Activated CD8-positive, alpha-beta T cell treated with anti-CD3 and anti-CD28 coated beads, Interleukin-2, amount 10 ng/mL, durations not matched to agents 7 days and 5 days (primary cell): ENCODE measurements at regions not wholly inside any gene's neighbourhood (a gene's known extent, or its start where the extent isn't known, plus 50 kb on each side); places are given as distances from the start of the nearest gene placed in this dataset.
"Not testable (repeated sequence)": the region's sequence is repeated elsewhere in the genome, so short reads cannot be mapped to it uniquely, and the experiment has no call there.

ENCODE experiments used
- ATAC-seq: fragments of 150-1000 bp; cut with Tn5 transposase; one replicate; pipeline ENCODE4 v1.10.0; 2021; ENCODE audit warnings: moderate library complexity
- CTCF ChIA-PET: fragments of 350-600 bp; sonication (Branson Sonifier 250); formaldehyde crosslinking; loops from one replicate; lab custom pipeline; 2021; ENCODE audit warnings: antibody characterized with exemption; lab: Charles Lee
- POLR2A ChIA-PET: fragments of 350-600 bp; sonication (Branson Sonifier 250); formaldehyde crosslinking; loops from one replicate; lab custom pipeline; 2021; ENCODE audit warnings: antibody characterized with exemption; lab: Charles Lee
- DNase-seq: peaks from one replicate; pipeline ENCODE4 v3.0.0-alpha.2; 2020
- H3K27ac Mint-ChIP-seq: one replicate; pipeline ENCODE4 v1.8.0; 2021; ENCODE audit warnings: mild to moderate bottlenecking, mixed read lengths
- H3K27me3 Mint-ChIP-seq: one replicate; pipeline ENCODE4 v1.8.0; 2021; ENCODE audit warnings: low read depth, mixed read lengths
- H3K36me3 Mint-ChIP-seq: one replicate; pipeline ENCODE4 v1.8.0; 2021; ENCODE audit warnings: low read depth, mixed read lengths
- H3K4me1 Mint-ChIP-seq: one replicate; pipeline ENCODE4 v1.8.0; 2021; ENCODE audit warnings: low read depth, mixed read lengths
- H3K4me3 Mint-ChIP-seq: one replicate; pipeline ENCODE4 v1.8.0; 2021; ENCODE audit warnings: mild to moderate bottlenecking, mixed read lengths
- H3K9me3 Mint-ChIP-seq: one replicate; pipeline ENCODE4 v1.8.0; 2022; ENCODE audit warnings: mixed read lengths; ENCODE audit not compliant: insufficient read depth

GRCh38 chr21:10346933-10347615, 174.3 kb upstream of the TPTE start:
- H3K4me1 Mint-ChIP-seq, CTCF ChIA-PET, ATAC-seq, H3K27ac Mint-ChIP-seq, H3K4me3 Mint-ChIP-seq, DNase-seq, POLR2A ChIA-PET, H3K27me3 Mint-ChIP-seq: not testable (repeated sequence)
- peaks cover 45% of the 10 kb centered on the region for H3K9me3 Mint-ChIP-seq
- peaks cover 10% of the 10 kb centered on the region for H3K36me3 Mint-ChIP-seq

GRCh38 chr21:10347675-10348074, 173.7 kb upstream of the TPTE start:
- H3K27me3 Mint-ChIP-seq, H3K4me1 Mint-ChIP-seq, CTCF ChIA-PET, POLR2A ChIA-PET, DNase-seq, ATAC-seq, H3K4me3 Mint-ChIP-seq, H3K27ac Mint-ChIP-seq: not testable (repeated sequence)
- peaks cover 50% of the 10 kb centered on the region for H3K9me3 Mint-ChIP-seq
- H3K36me3 Mint-ChIP-seq, result peaks cover 10% of the 10 kb centered on the region

DNA sequence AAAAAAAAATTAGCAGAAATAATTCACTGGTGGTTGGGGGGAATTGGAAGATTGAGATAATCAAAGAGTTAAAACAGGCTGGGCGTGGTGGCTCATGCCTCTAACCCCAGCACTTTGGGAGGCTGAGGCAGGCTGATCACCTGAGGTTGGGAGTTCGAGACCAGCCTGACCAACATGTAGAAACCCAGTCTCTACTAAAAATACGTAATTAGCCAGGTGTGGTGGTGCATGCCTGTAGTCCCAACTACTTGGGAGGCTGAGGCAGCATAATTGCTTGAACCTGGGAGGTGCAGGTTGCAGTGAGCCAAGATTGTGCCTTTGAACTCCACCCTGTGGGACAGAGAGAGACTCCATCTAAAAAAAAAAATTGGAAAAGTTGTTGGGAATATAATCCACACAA, 173.2 kb upstream of the TPTE start:
- H3K27me3 Mint-ChIP-seq, H3K4me3 Mint-ChIP-seq, DNase-seq, H3K27ac Mint-ChIP-seq, CTCF ChIA-PET, ATAC-seq, POLR2A ChIA-PET, H3K4me1 Mint-ChIP-seq: not testable (repeated sequence)
- Mint-ChIP-seq H3K9me3 (peaks cover 55% of the 10 kb centered on the region), H3K36me3 (peaks cover 10% of the 10 kb centered on the region)

DNA sequence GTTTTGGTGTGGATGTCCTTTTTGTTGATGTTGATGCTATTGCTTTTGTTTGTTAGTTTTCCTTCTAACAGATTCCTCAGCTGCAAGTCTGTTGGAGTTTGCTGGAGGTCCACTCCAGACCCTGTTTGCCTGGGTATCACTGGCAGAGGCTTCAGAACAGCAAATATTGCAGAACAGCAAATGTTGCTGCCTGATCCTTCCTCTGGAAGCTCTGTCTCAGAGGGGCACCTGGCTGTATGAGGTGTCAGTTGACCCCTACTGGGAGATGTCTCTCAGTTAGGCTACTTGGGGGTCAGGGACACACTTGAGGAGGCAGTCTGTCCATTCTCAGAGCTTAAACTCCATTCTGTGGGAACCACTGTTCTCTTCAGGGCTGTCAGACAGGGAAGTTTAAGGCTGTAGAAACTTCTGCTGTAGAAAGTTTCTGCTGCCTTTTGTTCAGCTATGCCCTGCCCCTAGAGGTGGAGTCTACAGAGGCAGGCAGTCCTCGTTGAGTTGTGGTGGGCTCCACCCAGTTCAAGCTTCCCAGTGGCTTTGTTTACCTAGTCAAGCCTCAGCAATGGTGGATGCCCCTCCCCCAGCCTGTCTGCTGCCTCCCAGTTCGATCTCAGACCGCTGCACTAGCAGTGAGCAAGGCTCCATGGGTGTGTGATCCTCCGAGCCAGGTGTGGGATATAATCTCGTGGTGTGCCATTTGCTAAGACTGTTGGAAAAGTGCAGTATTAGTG, 166.4 kb upstream of the TPTE start:
- H3K36me3 Mint-ChIP-seq, H3K27me3 Mint-ChIP-seq, H3K27ac Mint-ChIP-seq, H3K4me1 Mint-ChIP-seq, ATAC-seq, POLR2A ChIA-PET, CTCF ChIA-PET, DNase-seq, H3K4me3 Mint-ChIP-seq: not testable (repeated sequence)
- peaks cover 59% of the 10 kb centered on the region for H3K9me3 Mint-ChIP-seq

DNA sequence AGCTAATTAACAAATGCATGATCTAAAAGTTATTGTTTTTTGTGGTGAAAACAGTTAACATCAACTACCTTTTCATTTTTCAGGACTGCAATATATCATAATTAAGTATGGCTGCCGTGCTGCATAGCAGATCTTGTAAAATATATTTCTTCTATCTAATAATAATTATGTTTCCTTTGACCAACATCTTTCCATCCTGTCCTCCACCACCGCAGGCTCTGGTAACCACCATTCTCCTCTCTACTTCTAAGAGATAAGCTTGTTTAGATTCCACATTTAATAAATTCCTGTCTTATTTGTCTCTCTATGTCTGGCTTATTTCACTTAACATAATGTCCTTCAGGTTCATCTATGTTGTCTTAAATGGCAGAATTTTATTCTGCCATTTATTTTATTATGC, 162.3 kb upstream of the TPTE start:
- H3K27me3 Mint-ChIP-seq, POLR2A ChIA-PET, H3K4me3 Mint-ChIP-seq, H3K4me1 Mint-ChIP-seq, ATAC-seq, DNase-seq, CTCF ChIA-PET, H3K36me3 Mint-ChIP-seq, H3K27ac Mint-ChIP-seq: not testable (repeated sequence)
- peaks cover 68% of the 10 kb centered on the region for H3K9me3 Mint-ChIP-seq

GRCh38 chr21:10359911-10360310, 161.5 kb upstream of the TPTE start:
- DNase-seq, CTCF ChIA-PET, ATAC-seq, H3K36me3 Mint-ChIP-seq, H3K27me3 Mint-ChIP-seq, H3K27ac Mint-ChIP-seq, H3K4me1 Mint-ChIP-seq, POLR2A ChIA-PET, H3K4me3 Mint-ChIP-seq: not testable (repeated sequence)
- peaks cover 60% of the 10 kb centered on the region for H3K9me3 Mint-ChIP-seq

DNA sequence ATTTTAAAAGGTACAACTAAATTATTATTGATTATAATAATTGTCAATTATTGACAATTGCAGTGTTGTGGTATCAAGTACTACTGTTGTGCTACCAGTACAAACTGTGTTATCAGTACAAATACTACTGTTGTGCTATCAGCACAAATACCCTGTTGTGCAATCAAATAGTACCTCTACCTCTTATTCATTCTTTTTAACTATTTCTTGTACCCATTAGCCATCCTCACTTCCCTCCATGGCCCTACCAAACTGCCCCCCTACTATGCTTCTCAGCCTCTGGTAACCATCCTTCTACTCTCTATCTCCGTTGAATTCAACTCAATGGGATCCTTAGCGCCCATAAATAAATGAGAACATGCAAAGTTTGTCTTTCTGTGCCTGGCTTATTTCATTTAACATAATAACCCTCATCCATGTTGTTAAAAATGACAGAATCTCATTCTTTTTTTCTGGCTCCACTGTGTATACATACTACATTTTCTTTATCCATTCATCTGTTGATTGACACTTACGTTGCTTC, 160.1 kb upstream of the TPTE start:
- H3K27me3 Mint-ChIP-seq, H3K27ac Mint-ChIP-seq, H3K4me3 Mint-ChIP-seq, H3K36me3 Mint-ChIP-seq, POLR2A ChIA-PET, DNase-seq, ATAC-seq, CTCF ChIA-PET, H3K4me1 Mint-ChIP-seq: not testable (repeated sequence)
- peaks cover 50% of the 10 kb centered on the region for H3K9me3 Mint-ChIP-seq

DNA sequence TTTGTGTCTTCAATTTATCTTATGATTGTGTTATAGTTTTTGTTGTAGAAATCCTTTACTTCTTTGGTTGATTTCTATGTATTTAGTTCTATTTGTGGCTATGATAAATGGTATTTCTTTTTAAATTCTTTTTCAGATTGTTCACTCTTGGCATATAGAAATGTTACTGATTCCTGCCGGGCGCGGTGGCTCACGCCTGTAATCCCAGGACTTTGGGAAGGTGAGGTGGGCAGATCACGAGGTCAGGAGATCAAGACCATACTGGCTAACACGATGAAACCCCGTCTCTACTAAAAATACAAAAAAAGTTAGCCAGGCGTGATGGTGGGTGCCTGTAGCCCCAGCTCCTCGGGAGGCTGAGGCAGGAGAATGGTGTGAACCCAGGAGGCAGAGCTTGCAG, 158.6 kb upstream of the TPTE start:
- POLR2A ChIA-PET, CTCF ChIA-PET, ATAC-seq, H3K4me3 Mint-ChIP-seq, H3K4me1 Mint-ChIP-seq, H3K36me3 Mint-ChIP-seq, H3K27me3 Mint-ChIP-seq, DNase-seq, H3K27ac Mint-ChIP-seq: not testable (repeated sequence)
- peaks cover 43% of the 10 kb centered on the region for H3K9me3 Mint-ChIP-seq

DNA sequence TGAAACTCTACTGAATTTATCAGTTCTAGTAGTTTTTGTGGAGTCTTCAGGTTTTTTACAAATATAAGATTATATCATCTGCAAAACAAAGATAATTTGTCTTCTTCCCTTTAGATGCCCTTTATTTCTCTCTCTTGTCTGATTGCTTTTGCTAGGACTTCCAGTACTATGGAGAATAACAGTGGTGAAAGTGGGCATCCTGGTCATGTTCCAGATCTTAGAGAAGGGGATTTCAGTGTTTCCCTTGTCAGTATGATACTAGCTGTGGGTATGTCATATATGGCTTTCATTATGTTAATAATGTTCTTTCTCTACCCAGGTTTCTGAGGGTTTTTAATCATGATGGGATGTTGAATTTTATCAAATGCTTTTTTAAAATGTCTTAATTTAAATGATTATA, 158.1 kb upstream of the TPTE start:
- H3K9me3 Mint-ChIP-seq, result peaks cover 40% of the 10 kb centered on the region
- H3K4me3 Mint-ChIP-seq, H3K4me1 Mint-ChIP-seq, ATAC-seq, DNase-seq, CTCF ChIA-PET, POLR2A ChIA-PET, H3K27ac Mint-ChIP-seq, H3K36me3 Mint-ChIP-seq, H3K27me3 Mint-ChIP-seq: not testable (repeated sequence)

GRCh38 chr21:10366210-10366609, 155.2 kb upstream of the TPTE start:
- POLR2A ChIA-PET, H3K36me3 Mint-ChIP-seq, H3K4me1 Mint-ChIP-seq, ATAC-seq, H3K27me3 Mint-ChIP-seq, CTCF ChIA-PET, DNase-seq, H3K27ac Mint-ChIP-seq, H3K4me3 Mint-ChIP-seq: not testable (repeated sequence)
- H3K9me3 Mint-ChIP-seq, result peaks cover 23% of the 10 kb centered on the region

DNA sequence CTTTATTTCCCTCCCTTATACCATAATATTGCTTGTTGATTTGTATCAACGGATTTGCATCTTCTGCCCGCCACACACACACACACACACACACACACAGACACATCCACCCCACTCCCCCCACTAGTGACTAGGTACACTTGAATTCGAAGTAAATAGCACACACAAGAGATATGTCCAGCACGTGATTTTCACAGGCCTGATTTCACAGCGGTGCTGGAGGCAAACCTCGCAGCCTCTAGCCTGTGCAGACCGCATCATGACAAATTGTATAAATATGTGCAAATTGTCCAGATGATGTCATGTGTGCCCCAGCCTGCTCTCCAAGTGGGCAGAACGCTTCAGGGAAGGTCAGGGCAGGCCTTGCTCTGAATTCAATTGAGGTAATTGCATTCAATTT, 153.8 kb upstream of the TPTE start:
- CTCF ChIA-PET, H3K27me3 Mint-ChIP-seq, H3K4me3 Mint-ChIP-seq, H3K27ac Mint-ChIP-seq, H3K36me3 Mint-ChIP-seq, ATAC-seq, POLR2A ChIA-PET, H3K4me1 Mint-ChIP-seq, DNase-seq, H3K9me3 Mint-ChIP-seq: not testable (repeated sequence)

GRCh38 chr21:10368323-10368798, 153.0 kb upstream of the TPTE start:
- H3K4me1 Mint-ChIP-seq, ATAC-seq, POLR2A ChIA-PET, H3K4me3 Mint-ChIP-seq, CTCF ChIA-PET, H3K36me3 Mint-ChIP-seq, H3K27ac Mint-ChIP-seq, H3K9me3 Mint-ChIP-seq, DNase-seq, H3K27me3 Mint-ChIP-seq: not testable (repeated sequence)
